MG63 (cell line): ENCODE measurements at regions not wholly inside any gene's neighbourhood (a gene's known extent, or its start where the extent isn't known, plus 50 kb on each side); places are given as distances from the start of the nearest gene placed in this dataset.
"Not testable (repeated sequence)": the region's sequence is repeated elsewhere in the genome, so short reads cannot be mapped to it uniquely, and the experiment has no call there.

Experiments used
- DNase-seq: peaks from one replicate; pipeline ENCODE4 v3.0.0-alpha.2; 2020
- H3K27me3 ChIP-seq: fragments of 250-450 bp; sonication (Bioruptor Pico); 2 replicates; pipeline ENCODE4 v1.5.1; 2020; ENCODE audit warnings: mild to moderate bottlenecking, moderate library complexity
- H3K36me3 ChIP-seq: fragments of 250-450 bp; sonication (Bioruptor Pico); 2 replicates; pipeline ENCODE4 v1.5.1; 2020; ENCODE audit warnings: mild to moderate bottlenecking, moderate library complexity
- H3K4me3 ChIP-seq: fragments of 250-450 bp; sonication (Bioruptor Pico); 2 replicates; pipeline ENCODE4 v1.5.1; 2020; ENCODE audit warnings: mild to moderate bottlenecking, moderate library complexity
- H3K9me3 ChIP-seq: fragments of 250-450 bp; sonication (Bioruptor Pico); 2 replicates; pipeline ENCODE4 v1.5.1; 2020; ENCODE audit warnings: mild to moderate bottlenecking, moderate library complexity

GRCh38 chr10:93127642-93128215 is 54.0 kb downstream of the CYP26A1 start:
- not testable (repeated sequence) for H3K36me3 ChIP-seq, H3K27me3 ChIP-seq, H3K4me3 ChIP-seq, DNase-seq
- H3K9me3 ChIP-seq = peaks cover 13% of the 10 kb centered on the region

GRCh38 chr10:93131986-93132385 is 58.3 kb downstream of the CYP26A1 start:
- Histone ChIP-seq H3K9me3 (peaks cover 4% of the 10 kb centered on the region), H3K4me3 (no peak overlapping the region), H3K27me3 (no peaks in the 10 kb centered on the region), H3K36me3 (no peaks in the 10 kb centered on the region)
- no peak for DNase-seq

GRCh38 chr10:93138113-93138870 is 64.6 kb downstream of the CYP26A1 start:
- peak; percentile 81 for DNase-seq
- no peaks in the 10 kb centered on the region for H3K36me3 ChIP-seq
- no peaks in the 10 kb centered on the region for H3K9me3 ChIP-seq
- H3K4me3 ChIP-seq = no peak overlapping the region
- H3K27me3 ChIP-seq = no peaks in the 10 kb centered on the region

- DNase-seq = no peak
- no peak overlapping the region for H3K4me3 ChIP-seq
- no peaks in the 10 kb centered on the region for H3K27me3 ChIP-seq
- H3K36me3 ChIP-seq = no peaks in the 10 kb centered on the region
- H3K9me3 ChIP-seq = no peaks in the 10 kb centered on the region
Measured at GRCh38 chr10:93139059-93139655, 65.5 kb downstream of the CYP26A1 start.

GRCh38 chr10:93142534-93142933 is 68.8 kb downstream of the CYP26A1 start:
- Histone ChIP-seq H3K4me3 (no peak overlapping the region), H3K9me3 (no peaks in the 10 kb centered on the region), H3K36me3 (no peaks in the 10 kb centered on the region), H3K27me3 (no peaks in the 10 kb centered on the region)
- DNase-seq = no peak

GRCh38 chr10:93143281-93143680 is 69.6 kb downstream of the CYP26A1 start:
- no peaks in the 10 kb centered on the region for H3K9me3 ChIP-seq
- no peaks in the 10 kb centered on the region for H3K27me3 ChIP-seq
- H3K4me3 ChIP-seq = no peak overlapping the region
- no peaks in the 10 kb centered on the region for H3K36me3 ChIP-seq
- no peak for DNase-seq

GRCh38 chr10:93146336-93146735 is 72.6 kb downstream of the CYP26A1 start:
- no peaks in the 10 kb centered on the region for H3K36me3 ChIP-seq
- no peak overlapping the region for H3K4me3 ChIP-seq
- DNase-seq = no peak
- no peaks in the 10 kb centered on the region for H3K27me3 ChIP-seq
- H3K9me3 ChIP-seq = no peaks in the 10 kb centered on the region

GRCh38 chr10:93147281-93147680 is 73.6 kb downstream of the CYP26A1 start:
- Histone ChIP-seq H3K4me3 (no peak overlapping the region), H3K9me3 (no peaks in the 10 kb centered on the region), H3K27me3 (no peaks in the 10 kb centered on the region), H3K36me3 (no peaks in the 10 kb centered on the region)
- DNase-seq = no peak

- H3K9me3 ChIP-seq = peaks cover 5% of the 10 kb centered on the region
- no peaks in the 10 kb centered on the region; the same call in 1 of the 2 replicates for H3K36me3 ChIP-seq
- DNase-seq = no peak
Measured at GRCh38 chr10:93148476-93148875, 74.8 kb downstream of the CYP26A1 start.

GRCh38 chr10:93149761-93150160 is 76.1 kb downstream of the CYP26A1 start:
- no peak overlapping the region for H3K4me3 ChIP-seq
- H3K27me3 ChIP-seq = no peaks in the 10 kb centered on the region
- H3K36me3 ChIP-seq = no peaks in the 10 kb centered on the region; the same call in 1 of the 2 replicates
- peaks cover 15% of the 10 kb centered on the region for H3K9me3 ChIP-seq
- DNase-seq = peak; percentile 22

More at GRCh38 chr10:93148476-93148875, 74.8 kb downstream of the CYP26A1 start:
- Histone ChIP-seq H3K27me3 (no peaks in the 10 kb centered on the region), H3K4me3 (no peak overlapping the region)

- no peak for DNase-seq
Measured at GRCh38 chr10:93150289-93150688, 76.6 kb downstream of the CYP26A1 start.

GRCh38 chr10:93150990-93151547 is 77.4 kb downstream of the CYP26A1 start:
- H3K27me3 ChIP-seq = no peaks in the 10 kb centered on the region
- DNase-seq = no peak
- peaks cover 19% of the 10 kb centered on the region for H3K9me3 ChIP-seq
- no peak overlapping the region for H3K4me3 ChIP-seq
- no peaks in the 10 kb centered on the region; the same call in 1 of the 2 replicates for H3K36me3 ChIP-seq

More at GRCh38 chr10:93150289-93150688, 76.6 kb downstream of the CYP26A1 start:
- no peaks in the 10 kb centered on the region for H3K27me3 ChIP-seq
- H3K4me3 ChIP-seq = no peak overlapping the region
- peaks cover 18% of the 10 kb centered on the region for H3K9me3 ChIP-seq
- H3K36me3 ChIP-seq = no peaks in the 10 kb centered on the region; the same call in 1 of the 2 replicates

- Histone ChIP-seq H3K36me3 (no peaks in the 10 kb centered on the region; the same call in 1 of the 2 replicates), H3K4me3 (no peak overlapping the region), H3K27me3 (no peaks in the 10 kb centered on the region), H3K9me3 (peaks cover 19% of the 10 kb centered on the region)
- peak; percentile 64 for DNase-seq
Measured at GRCh38 chr10:93152136-93152535, 78.4 kb downstream of the CYP26A1 start.

- Histone ChIP-seq H3K9me3 (peaks cover 25% of the 10 kb centered on the region), H3K36me3 (no peaks in the 10 kb centered on the region; the same call in 1 of the 2 replicates), H3K27me3 (no peaks in the 10 kb centered on the region), H3K4me3 (no peak overlapping the region)
- DNase-seq = no peak
Measured at GRCh38 chr10:93154531-93154930, 80.8 kb downstream of the CYP26A1 start.

GRCh38 chr10:93160140-93160539 is 86.4 kb downstream of the CYP26A1 start:
- Histone ChIP-seq H3K36me3 (no peaks in the 10 kb centered on the region), H3K4me3 (no peak overlapping the region), H3K27me3 (no peaks in the 10 kb centered on the region), H3K9me3 (peaks cover 8% of the 10 kb centered on the region)
- no peak for DNase-seq

- H3K4me3 ChIP-seq = no peak overlapping the region
Measured at GRCh38 chr10:93160829-93161228, 87.1 kb downstream of the CYP26A1 start.

GRCh38 chr10:93165367-93165766 is 91.7 kb downstream of the CYP26A1 start:
- Histone ChIP-seq H3K4me3 (no peak overlapping the region), H3K27me3 (no peaks in the 10 kb centered on the region), H3K9me3 (peaks cover 1% of the 10 kb centered on the region), H3K36me3 (no peaks in the 10 kb centered on the region)
- DNase-seq = peak; percentile 7

More at GRCh38 chr10:93160829-93161228, 87.1 kb downstream of the CYP26A1 start:
- no peaks in the 10 kb centered on the region for H3K36me3 ChIP-seq
- H3K27me3 ChIP-seq = no peaks in the 10 kb centered on the region
- peak; percentile 93 for DNase-seq
- peaks cover 6% of the 10 kb centered on the region for H3K9me3 ChIP-seq
